ENCODE measurements at regions not wholly inside any gene's neighbourhood (a gene's known extent, or its start where the extent isn't known, plus 50 kb on each side); places are given as distances from the start of the nearest gene placed in this dataset.

DNA sequence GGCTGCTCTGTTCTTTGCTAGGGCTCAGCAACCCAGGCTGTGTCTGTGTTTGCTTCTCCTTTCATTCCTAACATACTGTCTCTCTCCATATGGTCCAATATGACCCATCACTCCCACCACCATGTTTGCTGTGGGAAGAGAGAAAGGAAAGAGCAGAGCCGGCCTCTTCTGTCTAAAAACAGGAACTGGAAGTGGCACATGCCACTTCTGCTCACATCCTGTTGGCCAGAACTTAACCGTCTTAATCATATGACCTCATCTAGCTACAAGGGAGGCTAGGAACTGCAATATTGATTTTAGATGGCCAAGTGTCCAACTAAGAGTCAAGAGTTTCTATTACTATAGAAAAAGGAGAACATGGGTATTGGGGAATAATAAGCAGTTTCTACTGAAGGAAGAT lies 212.5 kb upstream of the CHD6 start:
- TF ChIP-seq, protein P1, sequence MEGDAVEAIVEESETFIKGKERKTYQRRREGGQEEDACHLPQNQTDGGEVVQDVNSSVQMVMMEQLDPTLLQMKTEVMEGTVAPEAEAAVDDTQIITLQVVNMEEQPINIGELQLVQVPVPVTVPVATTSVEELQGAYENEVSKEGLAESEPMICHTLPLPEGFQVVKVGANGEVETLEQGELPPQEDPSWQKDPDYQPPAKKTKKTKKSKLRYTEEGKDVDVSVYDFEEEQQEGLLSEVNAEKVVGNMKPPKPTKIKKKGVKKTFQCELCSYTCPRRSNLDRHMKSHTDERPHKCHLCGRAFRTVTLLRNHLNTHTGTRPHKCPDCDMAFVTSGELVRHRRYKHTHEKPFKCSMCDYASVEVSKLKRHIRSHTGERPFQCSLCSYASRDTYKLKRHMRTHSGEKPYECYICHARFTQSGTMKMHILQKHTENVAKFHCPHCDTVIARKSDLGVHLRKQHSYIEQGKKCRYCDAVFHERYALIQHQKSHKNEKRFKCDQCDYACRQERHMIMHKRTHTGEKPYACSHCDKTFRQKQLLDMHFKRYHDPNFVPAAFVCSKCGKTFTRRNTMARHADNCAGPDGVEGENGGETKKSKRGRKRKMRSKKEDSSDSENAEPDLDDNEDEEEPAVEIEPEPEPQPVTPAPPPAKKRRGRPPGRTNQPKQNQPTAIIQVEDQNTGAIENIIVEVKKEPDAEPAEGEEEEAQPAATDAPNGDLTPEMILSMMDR (IDR thresholded peaks at IDR 0.05): no peak
- H3K27me3 ChIP-seq: peaks cover 0 to 13% of the 10 kb centered on the region in 2 donors
- ATAC-seq: no peak

DNA sequence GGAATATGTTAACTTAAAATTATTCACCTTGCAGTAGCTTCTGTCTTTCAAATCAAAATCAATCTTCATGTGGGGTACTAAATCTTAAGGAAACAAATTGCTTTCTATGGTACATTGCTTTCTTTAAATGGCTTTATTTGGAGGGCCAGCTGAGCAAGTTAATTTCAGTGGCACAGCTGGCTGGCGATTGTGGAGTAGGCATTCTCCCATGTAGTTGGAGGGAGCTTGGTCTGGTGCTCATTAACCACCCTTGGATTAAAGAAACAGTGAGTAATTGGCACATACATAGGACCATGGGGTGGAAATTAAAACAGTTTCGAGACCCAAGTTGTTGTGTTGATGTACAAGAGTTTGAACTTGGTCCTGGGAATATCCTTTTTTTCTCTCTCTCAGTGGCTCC lies 201.3 kb upstream of the CHD6 start:
- Histone ChIP-seq H3K27ac (no peak overlapping the region), H3K4me1 (no peaks in the 10 kb centered on the region), H3K9me3 (no peaks in the 10 kb centered on the region), H3K4me3 (no peak overlapping the region), H3K27me3 (peaks cover 0 to 11% of the 10 kb centered on the region in 2 donors), H3K36me3 (no peaks in the 10 kb centered on the region)
- intact Hi-C loops (cut with DNase I): no loop called here
- DNase-seq: no peak
- TF ChIP-seq, protein P1 (IDR thresholded peaks at IDR 0.05): no peak
- ATAC-seq: no peak

More for the DNA sequence above, 212.5 kb upstream of the CHD6 start:
- H3K27ac ChIP-seq: no peak overlapping the region
- peaks cover 0 to 3% of the 10 kb centered on the region in 2 donors for H3K9me3 ChIP-seq
- H3K4me3 ChIP-seq: no peak overlapping the region
- DNase-seq: no peak
- no peaks in the 10 kb centered on the region for H3K36me3 ChIP-seq
- intact Hi-C loops (cut with DNase I): no loop called here
- no peaks in the 10 kb centered on the region for H3K4me1 ChIP-seq

DNA sequence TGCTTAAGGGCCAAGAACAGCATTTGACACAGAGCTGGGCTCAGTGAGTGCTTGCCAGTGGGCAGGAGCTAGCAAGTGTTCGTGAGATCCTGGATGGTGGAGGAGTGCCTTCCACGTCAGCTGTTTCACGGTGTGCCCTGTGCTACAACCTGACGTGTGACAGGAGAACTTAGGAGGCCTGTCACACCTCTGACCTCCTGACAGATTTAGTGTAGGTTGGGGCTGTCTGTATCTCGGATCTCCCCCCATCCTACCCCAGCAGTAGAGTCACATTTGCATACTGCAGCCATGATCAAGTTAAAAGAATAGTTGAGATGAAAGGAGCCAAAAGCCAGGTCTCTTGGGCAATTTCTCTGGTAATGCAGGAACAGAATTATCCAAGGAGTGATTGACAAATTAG lies 200.8 kb upstream of the CHD6 start:
- ATAC-seq: no peak
- Histone ChIP-seq H3K9me3 (no peaks in the 10 kb centered on the region), H3K27ac (no peak overlapping the region), H3K4me3 (no peak overlapping the region), H3K36me3 (no peaks in the 10 kb centered on the region), H3K4me1 (no peaks in the 10 kb centered on the region), H3K27me3 (peaks cover 0 to 11% of the 10 kb centered on the region in 2 donors)
- intact Hi-C loops (cut with DNase I): no loop called here
- TF ChIP-seq, protein P1 (IDR thresholded peaks at IDR 0.05): no peak
- DNase-seq: no peak

DNA sequence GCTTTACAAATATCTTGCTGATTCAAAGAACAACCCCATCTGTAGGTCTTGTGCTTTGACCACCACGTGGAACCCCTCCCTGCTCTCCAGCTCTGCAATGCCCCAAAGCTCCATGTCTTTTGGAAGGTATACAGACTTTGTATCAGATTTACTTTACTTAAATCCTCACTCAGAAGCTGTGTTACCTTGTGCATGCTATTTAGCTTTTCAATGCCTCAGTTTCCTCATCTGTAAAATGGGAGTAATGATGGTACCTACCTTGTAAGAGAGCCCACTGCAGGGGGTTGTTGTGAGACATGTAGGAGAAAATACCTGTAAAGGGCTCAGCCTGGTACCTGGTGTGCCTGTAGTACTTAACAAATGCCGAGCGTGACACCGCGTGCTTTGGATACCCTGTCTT lies 200.2 kb upstream of the CHD6 start:
- Histone ChIP-seq H3K27me3 (peaks cover 0 to 11% of the 10 kb centered on the region in 2 donors), H3K4me1 (no peaks in the 10 kb centered on the region), H3K27ac (no peak overlapping the region), H3K9me3 (no peaks in the 10 kb centered on the region), H3K4me3 (no peak overlapping the region), H3K36me3 (no peaks in the 10 kb centered on the region)
- intact Hi-C loops (cut with DNase I): no loop called here
- ATAC-seq: no peak
- DNase-seq: no peak
- TF ChIP-seq, protein P1 (IDR thresholded peaks at IDR 0.05): no peak

DNA sequence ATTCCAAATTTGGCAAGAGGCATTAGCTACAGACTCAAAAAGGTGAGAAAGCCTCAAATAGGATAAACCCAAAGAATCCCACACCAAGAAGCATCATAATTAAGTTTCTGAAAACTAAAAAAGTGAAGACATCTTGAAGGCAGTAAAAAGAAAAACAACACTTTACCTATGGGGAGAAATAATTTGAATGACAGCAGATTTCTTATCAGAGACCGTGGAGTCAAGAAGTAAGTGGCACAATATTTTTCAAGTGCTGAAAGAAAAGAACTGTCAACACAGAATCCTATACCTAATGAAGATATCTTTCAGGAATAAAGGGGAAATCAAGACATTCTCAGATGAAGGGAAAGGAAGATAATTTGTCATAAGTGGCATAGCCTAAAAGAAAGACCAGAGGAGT lies 193.3 kb upstream of the CHD6 start:
- intact Hi-C loops (cut with DNase I): no loop called here
- no peaks in the 10 kb centered on the region for H3K36me3 ChIP-seq
- H3K4me3 ChIP-seq: no peak overlapping the region
- H3K27me3 ChIP-seq: no peaks in the 10 kb centered on the region
- TF ChIP-seq, protein P1 (IDR thresholded peaks at IDR 0.05): no peak
- no peak for ATAC-seq
- peaks cover 0 to 3% of the 10 kb centered on the region in 2 donors for H3K9me3 ChIP-seq
- no peak for DNase-seq
- no peak overlapping the region for H3K27ac ChIP-seq
- no peaks in the 10 kb centered on the region for H3K4me1 ChIP-seq

Measured in left lung (tissue), 4 donors.